B cell (primary cell): ENCODE measurements at regions not wholly inside any gene's neighbourhood (a gene's known extent, or its start where the extent isn't known, plus 50 kb on each side); places are given as distances from the start of the nearest gene placed in this dataset.

Source experiments
- EZH2 ChIP-seq: IDR thresholded peaks from 2 replicates; pipeline ENCODE4 v1.6.1; 2012; ENCODE audit warnings: borderline replicate concordance, low read depth, mild to moderate bottlenecking, moderate library complexity, low read length; ENCODE audit not compliant: insufficient read depth, poor library complexity, severe bottlenecking
- TF ChIP-seq, protein P1 (sequence below): fragments of 200-600 bp; IDR thresholded peaks from one replicate; pipeline ENCODE4 v1.8.0; 2022; ENCODE audit warnings: antibody characterized with exemption, mild to moderate bottlenecking

DNA sequence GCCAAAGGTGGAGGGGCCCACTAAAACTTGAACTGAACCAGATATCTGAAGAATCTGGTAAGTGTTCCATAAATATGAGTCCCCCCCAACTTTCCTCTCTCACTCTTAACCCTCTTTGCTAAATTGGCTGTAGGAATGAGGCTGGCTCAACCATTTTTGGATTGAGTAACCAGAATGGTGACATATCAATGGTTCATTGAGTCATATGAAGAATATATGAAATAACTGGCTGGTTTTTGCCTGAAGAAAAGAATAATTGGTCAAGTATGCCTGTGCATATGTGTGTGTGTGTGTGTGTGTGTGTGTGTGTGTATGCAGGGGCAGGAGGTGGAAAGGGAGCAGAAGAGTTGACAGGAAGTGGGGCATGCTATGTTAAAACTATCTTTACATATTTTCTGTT lies 472.9 kb upstream of the THBS1 start:
- TF ChIP-seq, protein P1, sequence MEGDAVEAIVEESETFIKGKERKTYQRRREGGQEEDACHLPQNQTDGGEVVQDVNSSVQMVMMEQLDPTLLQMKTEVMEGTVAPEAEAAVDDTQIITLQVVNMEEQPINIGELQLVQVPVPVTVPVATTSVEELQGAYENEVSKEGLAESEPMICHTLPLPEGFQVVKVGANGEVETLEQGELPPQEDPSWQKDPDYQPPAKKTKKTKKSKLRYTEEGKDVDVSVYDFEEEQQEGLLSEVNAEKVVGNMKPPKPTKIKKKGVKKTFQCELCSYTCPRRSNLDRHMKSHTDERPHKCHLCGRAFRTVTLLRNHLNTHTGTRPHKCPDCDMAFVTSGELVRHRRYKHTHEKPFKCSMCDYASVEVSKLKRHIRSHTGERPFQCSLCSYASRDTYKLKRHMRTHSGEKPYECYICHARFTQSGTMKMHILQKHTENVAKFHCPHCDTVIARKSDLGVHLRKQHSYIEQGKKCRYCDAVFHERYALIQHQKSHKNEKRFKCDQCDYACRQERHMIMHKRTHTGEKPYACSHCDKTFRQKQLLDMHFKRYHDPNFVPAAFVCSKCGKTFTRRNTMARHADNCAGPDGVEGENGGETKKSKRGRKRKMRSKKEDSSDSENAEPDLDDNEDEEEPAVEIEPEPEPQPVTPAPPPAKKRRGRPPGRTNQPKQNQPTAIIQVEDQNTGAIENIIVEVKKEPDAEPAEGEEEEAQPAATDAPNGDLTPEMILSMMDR = no peak
- TF ChIP-seq EZH2 = no peak
